Suprapubic skin (tissue), 4 donors: ENCODE measurements at regions not wholly inside any gene's neighbourhood (a gene's known extent, or its start where the extent isn't known, plus 50 kb on each side); places are given as distances from the start of the nearest gene placed in this dataset.

Experiments
- DNase-seq, 2 donors: peaks; one replicate each; pipeline ENCODE4 v3.0.0-alpha.2; 2019; ENCODE audit warnings: low spot score in 2 of 2
- H3K27ac ChIP-seq: fragments of 200-600 bp; sonication (generic); one replicate; pipeline ENCODE4 v1.5.1; 2019
- H3K27me3 ChIP-seq: fragments of 200-600 bp; sonication (generic); one replicate; pipeline ENCODE4 v1.5.1; 2019
- H3K36me3 ChIP-seq: fragments of 200-600 bp; sonication (generic); one replicate; pipeline ENCODE4 v1.5.1; 2019
- H3K4me1 ChIP-seq: fragments of 200-600 bp; sonication (generic); one replicate; pipeline ENCODE4 v1.5.1; 2019
- H3K4me3 ChIP-seq: fragments of 200-600 bp; sonication (generic); one replicate; pipeline ENCODE4 v1.5.1; 2019; ENCODE audit warnings: mild to moderate bottlenecking
- H3K9me3 ChIP-seq: fragments of 200-600 bp; sonication (generic); one replicate; pipeline ENCODE4 v1.5.1; 2019
- CTCF ChIP-seq, 2 donors: fragments of 200-600 bp in 1 of 2; fragments of 450-650 bp in 1 of 2; sonication (generic) in 1 of 2; IDR thresholded peaks; one replicate each; pipeline ENCODE4 v1.5.1; 2016 to 2019; ENCODE audit warnings: antibody characterized with exemption in 2 of 2, mild to moderate bottlenecking in 1 of 2, moderate library complexity in 1 of 2
- EP300 ChIP-seq: sonication (generic); formaldehyde crosslinking; IDR thresholded peaks from one replicate; pipeline ENCODE4 v1.6.1; 2017; ENCODE audit warnings: antibody characterized with exemption
- POLR2A ChIP-seq, 2 donors: fragments of 450-650 bp; IDR thresholded peaks; one replicate each; pipeline ENCODE4 v1.6.1; 2017; ENCODE audit warnings: antibody characterized with exemption in 2 of 2, mild to moderate bottlenecking in 2 of 2, moderate library complexity in 2 of 2
- POLR2AphosphoS5 ChIP-seq, 3 donors: sonication (generic); formaldehyde crosslinking; IDR thresholded peaks; one replicate each; pipeline ENCODE4 v1.6.1; 2017; ENCODE audit warnings: antibody characterized with exemption in 3 of 3
- WGBS: methylation state at CpG from one replicate; pipeline ENCODE4 v1.1.5; 2018; 5-methylcytosine and 5-hydroxymethylcytosine counted together

- no peak for TF ChIP-seq CTCF (IDR thresholded peaks at IDR 0.05)
- no peak for TF ChIP-seq POLR2A (IDR thresholded peaks at IDR 0.05)
- TF ChIP-seq EP300: no peak
- TF ChIP-seq POLR2AphosphoS5 (IDR thresholded peaks at IDR 0.05): no peak
- 57% methylated on average over 1 of the region's 1 CpG for WGBS
- peaks cover 8% of the 10 kb centered on the region for H3K9me3 ChIP-seq
- no peak overlapping the region for H3K4me3 ChIP-seq
- no peaks in the 10 kb centered on the region for H3K4me1 ChIP-seq
- H3K27me3 ChIP-seq: no peaks in the 10 kb centered on the region
- DNase-seq: no peak
- H3K27ac ChIP-seq: no peak overlapping the region
- H3K36me3 ChIP-seq: no peaks in the 10 kb centered on the region
These were observed 769.5 kb upstream of the DPPA4 start for GRCh38 chr3:110106805-110107204.

- H3K4me3 ChIP-seq: no peak overlapping the region
- no peaks in the 10 kb centered on the region for H3K9me3 ChIP-seq
- TF ChIP-seq EP300: no peak
- TF ChIP-seq POLR2A (IDR thresholded peaks at IDR 0.05): no peak
- TF ChIP-seq POLR2AphosphoS5 (IDR thresholded peaks at IDR 0.05): no peak
- no peak for TF ChIP-seq CTCF (IDR thresholded peaks at IDR 0.05)
- DNase-seq: no peak
- 81% methylated on average over 1 of the region's 1 CpG for WGBS
- H3K27ac ChIP-seq: no peak overlapping the region
- H3K27me3 ChIP-seq: no peaks in the 10 kb centered on the region
- no peaks in the 10 kb centered on the region for H3K36me3 ChIP-seq
- H3K4me1 ChIP-seq: no peaks in the 10 kb centered on the region
These were observed 786.6 kb upstream of the DPPA4 start for GRCh38 chr3:110123946-110124345.

- Histone ChIP-seq H3K27ac (no peak overlapping the region), H3K27me3 (no peaks in the 10 kb centered on the region), H3K4me1 (no peaks in the 10 kb centered on the region), H3K36me3 (no peaks in the 10 kb centered on the region), H3K9me3 (no peaks in the 10 kb centered on the region), H3K4me3 (no peak overlapping the region)
- WGBS: 86% methylated on average over 10 of the region's 10 CpGs
- DNase-seq: no peak
- no peak for TF ChIP-seq EP300
- no peak for TF ChIP-seq CTCF (IDR thresholded peaks at IDR 0.05)
- TF ChIP-seq POLR2AphosphoS5 (IDR thresholded peaks at IDR 0.05): no peak
- no peak for TF ChIP-seq POLR2A (IDR thresholded peaks at IDR 0.05)
These were observed 788.7 kb upstream of the DPPA4 start for GRCh38 chr3:110126065-110126464.

DNA sequence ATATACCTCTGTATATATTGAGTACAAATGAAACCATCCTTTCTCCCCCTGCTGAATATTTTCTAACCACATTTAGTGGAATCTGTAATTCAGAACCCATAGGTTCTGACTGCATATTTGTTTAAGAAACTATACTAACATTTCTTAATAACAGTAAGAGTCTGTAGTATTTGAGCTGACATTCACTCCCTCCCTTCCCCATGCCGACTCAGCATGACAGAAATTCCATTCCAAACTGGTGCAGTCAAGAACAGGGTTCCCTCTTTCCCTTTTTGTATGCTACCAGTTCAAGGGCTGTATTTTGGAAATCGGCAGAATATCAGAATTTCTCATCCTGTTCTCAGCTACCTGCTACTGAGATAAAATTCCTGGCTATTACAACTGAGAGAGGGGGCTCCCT, 796.6 kb upstream of the DPPA4 start:
- H3K4me1 ChIP-seq: no peaks in the 10 kb centered on the region
- WGBS: 86% methylated on average over 2 of the region's 2 CpGs
- H3K27me3 ChIP-seq: no peaks in the 10 kb centered on the region

DNA sequence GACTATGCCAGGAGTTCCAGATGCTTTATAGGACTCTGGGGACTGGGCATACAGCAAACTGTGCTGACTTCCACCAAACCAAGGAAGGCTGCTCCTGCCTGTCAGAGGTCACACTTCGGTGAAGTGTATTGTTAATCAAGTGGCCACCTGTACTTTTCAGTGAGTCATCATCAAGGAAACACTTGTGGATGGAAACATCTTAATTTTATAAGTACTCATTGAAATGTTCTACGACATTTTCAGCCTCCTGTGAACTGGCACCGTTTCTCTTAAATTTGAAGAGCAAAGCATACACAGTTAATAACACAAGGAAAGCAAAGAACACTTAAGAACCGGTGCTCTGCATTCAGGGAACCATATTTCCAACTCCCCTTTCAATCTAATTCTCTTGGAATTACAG, 801.7 kb upstream of the DPPA4 start:
- Histone ChIP-seq H3K27ac (no peak overlapping the region), H3K9me3 (no peaks in the 10 kb centered on the region), H3K4me3 (no peak overlapping the region), H3K4me1 (no peaks in the 10 kb centered on the region), H3K36me3 (no peaks in the 10 kb centered on the region), H3K27me3 (no peaks in the 10 kb centered on the region)
- DNase-seq: no peak
- WGBS: 71% methylated on average over 4 of the region's 4 CpGs
- no peak for TF ChIP-seq CTCF (IDR thresholded peaks at IDR 0.05)
- TF ChIP-seq POLR2AphosphoS5 (IDR thresholded peaks at IDR 0.05): no peak
- no peak for TF ChIP-seq EP300
- no peak for TF ChIP-seq POLR2A (IDR thresholded peaks at IDR 0.05)

More for the DNA sequence above, 796.6 kb upstream of the DPPA4 start:
- no peak overlapping the region for H3K27ac ChIP-seq
- no peak for DNase-seq
- no peaks in the 10 kb centered on the region for H3K9me3 ChIP-seq
- H3K36me3 ChIP-seq: no peaks in the 10 kb centered on the region
- no peak for TF ChIP-seq POLR2AphosphoS5 (IDR thresholded peaks at IDR 0.05)
- no peak for TF ChIP-seq CTCF (IDR thresholded peaks at IDR 0.05)
- no peak for TF ChIP-seq POLR2A (IDR thresholded peaks at IDR 0.05)
- TF ChIP-seq EP300: no peak
- H3K4me3 ChIP-seq: no peak overlapping the region
